Bronchial epithelial cell (primary cell): ENCODE measurements at regions not wholly inside any gene's neighbourhood (a gene's known extent, or its start where the extent isn't known, plus 50 kb on each side); places are given as distances from the start of the nearest gene placed in this dataset.

ENCODE experiments used
- DNase-seq: peaks from one replicate; pipeline ENCODE4 v3.0.0-alpha.2; 2010; ENCODE audit warnings: low read depth
- FAIRE-seq: peaks from 2 replicates; lab custom pipeline; 2011; peaks lifted over from hg19 to GRCh38; lab: Jason Lieb, UNC
- H3K27me3 ChIP-seq: 2 replicates; pipeline ENCODE4 v1.5.1; 2011; ENCODE audit warnings: low read length; ENCODE audit not compliant: control insufficient read depth, insufficient read depth
- H3K36me3 ChIP-seq: 2 replicates; pipeline ENCODE4 v1.5.1; 2011; ENCODE audit warnings: low read length; ENCODE audit not compliant: control insufficient read depth, insufficient read depth
- H3K4me3 ChIP-seq: 2 replicates; pipeline ENCODE4 v1.5.1; 2011; ENCODE audit warnings: mild to moderate bottlenecking, low read depth, low read length, control low read depth
- TF ChIP-seq, protein P1 (sequence below): IDR thresholded peaks from 2 replicates; pipeline ENCODE4 v1.5.1; 2011; ENCODE audit warnings: mild to moderate bottlenecking, moderate library complexity, low read length, control low read depth, inconsistent platforms; ENCODE audit not compliant: insufficient read depth, severe bottlenecking

DNA sequence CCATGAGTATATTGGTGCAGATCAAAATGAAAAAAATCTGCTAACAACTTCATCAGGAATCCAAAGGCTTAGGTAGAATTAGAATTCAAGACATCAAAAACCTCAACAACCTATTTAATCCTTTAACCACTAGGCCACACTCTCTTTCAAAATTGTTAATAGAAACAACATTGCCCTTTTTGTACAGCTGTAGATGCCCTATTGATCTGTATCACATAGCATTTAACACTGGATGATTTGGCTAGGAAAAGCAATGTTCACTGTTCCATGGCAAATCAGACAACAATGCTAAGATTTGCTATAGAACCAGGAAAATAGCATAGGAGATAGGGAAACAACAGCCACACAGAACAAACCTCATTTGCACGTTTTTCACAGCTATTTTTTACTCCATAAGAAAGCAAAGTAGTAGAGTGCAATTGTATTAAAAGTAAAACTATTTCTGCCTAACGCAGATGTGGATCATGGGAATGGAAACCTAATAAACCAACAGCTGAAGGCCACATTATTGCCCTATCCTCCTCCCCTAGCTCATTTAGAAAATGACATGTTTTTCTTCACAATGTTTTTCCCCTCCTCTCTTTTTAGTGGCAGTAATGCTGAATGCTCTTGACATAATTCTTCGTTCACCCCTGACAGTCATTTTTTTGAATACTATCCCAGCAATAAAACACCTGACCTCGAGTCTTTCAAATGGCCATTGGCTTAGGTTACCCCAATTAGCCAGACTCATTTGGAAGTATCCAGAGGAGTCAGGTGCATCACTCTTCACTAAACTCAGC is 373.0 kb upstream of the CCNH start:
- no peak for DNase-seq
- Histone ChIP-seq H3K4me3 (no peak overlapping the region), H3K27me3 (no peaks in the 10 kb centered on the region), H3K36me3 (no peaks in the 10 kb centered on the region)
- TF ChIP-seq, protein P1, sequence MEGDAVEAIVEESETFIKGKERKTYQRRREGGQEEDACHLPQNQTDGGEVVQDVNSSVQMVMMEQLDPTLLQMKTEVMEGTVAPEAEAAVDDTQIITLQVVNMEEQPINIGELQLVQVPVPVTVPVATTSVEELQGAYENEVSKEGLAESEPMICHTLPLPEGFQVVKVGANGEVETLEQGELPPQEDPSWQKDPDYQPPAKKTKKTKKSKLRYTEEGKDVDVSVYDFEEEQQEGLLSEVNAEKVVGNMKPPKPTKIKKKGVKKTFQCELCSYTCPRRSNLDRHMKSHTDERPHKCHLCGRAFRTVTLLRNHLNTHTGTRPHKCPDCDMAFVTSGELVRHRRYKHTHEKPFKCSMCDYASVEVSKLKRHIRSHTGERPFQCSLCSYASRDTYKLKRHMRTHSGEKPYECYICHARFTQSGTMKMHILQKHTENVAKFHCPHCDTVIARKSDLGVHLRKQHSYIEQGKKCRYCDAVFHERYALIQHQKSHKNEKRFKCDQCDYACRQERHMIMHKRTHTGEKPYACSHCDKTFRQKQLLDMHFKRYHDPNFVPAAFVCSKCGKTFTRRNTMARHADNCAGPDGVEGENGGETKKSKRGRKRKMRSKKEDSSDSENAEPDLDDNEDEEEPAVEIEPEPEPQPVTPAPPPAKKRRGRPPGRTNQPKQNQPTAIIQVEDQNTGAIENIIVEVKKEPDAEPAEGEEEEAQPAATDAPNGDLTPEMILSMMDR, result no peak
- no peak for FAIRE-seq

- TF ChIP-seq, protein P1, result no peak
- Histone ChIP-seq H3K4me3 (no peak overlapping the region), H3K36me3 (no peaks in the 10 kb centered on the region), H3K27me3 (no peaks in the 10 kb centered on the region)
- no peak for FAIRE-seq
- no peak for DNase-seq
Observed at GRCh38 chr5:87784879-87785495, 372.3 kb upstream of the CCNH start.

GRCh38 chr5:87784311-87784710 is 371.6 kb upstream of the CCNH start:
- H3K4me3 ChIP-seq, result no peak overlapping the region
- no peaks in the 10 kb centered on the region for H3K27me3 ChIP-seq
- TF ChIP-seq, protein P1, result no peak
- no peak for DNase-seq
- no peaks in the 10 kb centered on the region for H3K36me3 ChIP-seq
- no peak for FAIRE-seq

DNA sequence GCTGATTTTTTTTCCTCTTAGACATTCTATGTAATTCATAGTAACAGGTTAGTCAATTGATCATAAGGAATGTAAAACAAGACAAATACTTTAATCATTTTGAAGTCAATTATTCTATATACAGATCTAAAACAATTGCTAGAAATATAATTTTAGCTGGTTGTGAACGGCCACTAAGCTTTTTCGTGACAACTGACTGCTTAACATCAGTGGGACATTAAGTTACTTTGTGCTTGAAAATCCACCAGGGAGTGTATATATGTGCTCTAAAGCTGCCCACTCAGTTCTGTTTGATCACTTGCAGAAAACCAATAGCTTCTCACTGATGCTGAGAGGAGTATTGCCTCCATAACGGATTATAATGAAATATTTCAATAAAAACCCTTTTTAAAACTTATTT is 370.2 kb upstream of the CCNH start:
- no peak for DNase-seq
- Histone ChIP-seq H3K4me3 (no peak overlapping the region), H3K27me3 (no peaks in the 10 kb centered on the region), H3K36me3 (no peaks in the 10 kb centered on the region)
- TF ChIP-seq, protein P1, result no peak
- FAIRE-seq, result no peak

GRCh38 chr5:87781976-87782375 is 369.2 kb upstream of the CCNH start:
- TF ChIP-seq, protein P1, result no peak
- Histone ChIP-seq H3K27me3 (no peaks in the 10 kb centered on the region), H3K4me3 (no peak overlapping the region), H3K36me3 (no peaks in the 10 kb centered on the region)
- FAIRE-seq, result no peak
- no peak for DNase-seq
